COR-L47 (cell line): ENCODE measurements at regions not wholly inside any gene's neighbourhood (a gene's known extent, or its start where the extent isn't known, plus 50 kb on each side); places are given as distances from the start of the nearest gene placed in this dataset.

Experiments used
- DNase-seq: peaks from one replicate; lab custom pipeline; 2025; lab: John Stamatoyannopoulos, UW

- DNase-seq, result no peak
Measured at GRCh38 chr14:100467046-100467750, 120.0 kb downstream of the BEGAIN start.

GRCh38 chr14:100467939-100468338 lies 119.3 kb downstream of the BEGAIN start:
- no peak for DNase-seq

DNA sequence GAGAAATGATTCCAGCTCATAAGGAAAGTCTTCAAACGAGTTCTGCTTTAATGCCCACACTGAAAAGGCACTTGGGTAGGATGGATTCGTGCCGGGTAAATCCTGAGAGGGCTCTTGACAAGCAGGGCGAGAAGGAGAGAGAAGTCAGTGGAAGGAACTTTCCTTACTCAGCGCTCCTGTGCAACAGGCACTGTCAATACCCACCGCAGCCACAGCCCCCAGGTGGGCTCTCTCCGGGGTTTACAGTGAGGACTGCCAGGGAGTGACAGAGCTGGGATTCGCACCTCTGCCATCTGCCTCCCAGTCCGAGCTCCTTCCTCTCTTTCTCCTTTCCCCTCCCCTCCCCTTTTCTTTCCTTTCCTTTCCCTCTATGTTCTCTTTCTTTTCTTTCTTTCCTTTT lies 118.7 kb downstream of the BEGAIN start:
- DNase-seq, result no peak

GRCh38 chr14:100469632-100470522 lies 117.3 kb downstream of the BEGAIN start:
- no peak for DNase-seq

DNA sequence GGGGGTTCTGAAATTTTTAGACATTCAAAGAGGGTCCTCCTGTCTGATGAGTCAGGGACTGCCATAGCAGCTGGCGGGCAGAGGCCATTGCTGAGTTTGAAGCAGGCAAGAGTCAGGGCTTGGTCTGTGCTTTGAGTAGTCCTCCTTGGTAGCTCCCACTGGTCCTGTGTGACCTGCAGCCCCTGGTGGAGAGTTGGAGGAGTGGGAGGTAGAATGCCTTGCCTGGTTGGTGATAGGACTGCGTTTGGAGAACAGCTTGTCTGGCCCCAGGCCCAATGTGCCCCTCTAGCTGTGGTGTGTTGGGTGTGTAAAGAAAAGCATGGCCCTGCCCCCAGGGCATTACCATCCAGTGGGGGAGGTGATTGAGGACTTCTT lies 116.7 kb downstream of the BEGAIN start:
- no peak for DNase-seq

GRCh38 chr14:100471441-100472093 lies 115.7 kb downstream of the BEGAIN start:
- DNase-seq, result peak; percentile 97

DNA sequence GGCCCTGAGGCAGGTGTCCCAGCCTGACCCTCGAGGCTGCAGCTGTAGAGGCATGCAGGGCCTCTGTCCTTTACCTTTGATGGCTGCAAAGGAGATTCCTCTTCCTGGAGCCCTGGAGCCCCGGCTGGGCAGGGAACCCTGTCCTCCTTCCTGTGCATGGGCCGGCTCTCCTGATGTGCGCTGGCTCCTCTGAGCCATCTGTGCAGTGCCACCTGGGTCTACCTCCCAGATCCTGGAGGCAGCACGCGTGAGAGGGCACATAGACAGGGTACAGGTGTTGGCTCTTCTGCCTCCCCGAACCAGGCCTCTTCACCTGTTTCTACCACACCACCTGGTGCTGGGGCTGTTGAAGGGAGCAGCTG lies 115.1 kb downstream of the BEGAIN start:
- peak; percentile 85 for DNase-seq

- no peak for DNase-seq
Measured at GRCh38 chr14:100472491-100472890, 114.7 kb downstream of the BEGAIN start.

DNA sequence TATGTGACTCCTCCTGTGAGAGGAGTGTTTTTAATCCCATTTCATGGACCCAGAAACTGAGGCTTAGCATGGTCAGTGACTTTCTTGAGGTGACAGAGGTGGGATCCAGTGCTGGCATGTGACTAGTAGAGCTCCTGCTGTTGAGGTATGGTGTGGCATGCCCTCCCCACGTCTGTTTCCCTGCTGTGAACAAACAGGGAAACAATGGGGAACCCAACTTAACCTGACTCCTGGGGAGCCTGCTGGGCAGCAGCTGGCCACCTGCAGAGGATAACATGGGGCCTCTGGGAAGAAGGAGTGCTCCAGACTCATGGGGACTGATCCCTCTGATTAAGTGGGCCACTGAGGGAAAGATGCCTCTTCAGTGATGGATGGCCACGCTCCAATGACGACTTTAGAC lies 114.0 kb downstream of the BEGAIN start:
- DNase-seq, result peak; percentile 38

DNA sequence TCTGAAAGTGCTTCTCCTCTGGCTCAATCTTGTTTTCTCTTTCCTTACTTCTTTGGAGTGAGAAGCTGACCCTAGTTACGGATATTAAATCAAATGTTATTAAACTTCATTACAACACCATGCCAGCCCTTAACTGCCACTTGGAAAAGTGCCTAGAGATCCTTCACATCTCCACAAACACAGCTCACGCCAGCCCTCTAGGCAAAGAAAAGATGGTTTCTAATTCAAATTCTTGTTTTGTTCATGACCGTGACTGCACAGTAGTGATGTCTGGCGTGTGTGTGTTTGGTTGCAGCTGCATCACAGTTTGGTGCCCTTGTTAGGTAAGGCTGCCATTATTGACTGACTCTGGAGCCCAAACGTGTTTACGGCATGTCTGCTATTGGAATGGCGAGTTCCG lies 113.0 kb downstream of the BEGAIN start:
- DNase-seq, result peak; percentile 43

- DNase-seq, result no peak
Measured at GRCh38 chr14:100475268-100475667, 111.9 kb downstream of the BEGAIN start.

GRCh38 chr14:100476012-100476822 lies 111.0 kb downstream of the BEGAIN start:
- DNase-seq, result peak; percentile 90

GRCh38 chr14:100484531-100485267 lies 102.5 kb downstream of the BEGAIN start:
- DNase-seq, result no peak

DNA sequence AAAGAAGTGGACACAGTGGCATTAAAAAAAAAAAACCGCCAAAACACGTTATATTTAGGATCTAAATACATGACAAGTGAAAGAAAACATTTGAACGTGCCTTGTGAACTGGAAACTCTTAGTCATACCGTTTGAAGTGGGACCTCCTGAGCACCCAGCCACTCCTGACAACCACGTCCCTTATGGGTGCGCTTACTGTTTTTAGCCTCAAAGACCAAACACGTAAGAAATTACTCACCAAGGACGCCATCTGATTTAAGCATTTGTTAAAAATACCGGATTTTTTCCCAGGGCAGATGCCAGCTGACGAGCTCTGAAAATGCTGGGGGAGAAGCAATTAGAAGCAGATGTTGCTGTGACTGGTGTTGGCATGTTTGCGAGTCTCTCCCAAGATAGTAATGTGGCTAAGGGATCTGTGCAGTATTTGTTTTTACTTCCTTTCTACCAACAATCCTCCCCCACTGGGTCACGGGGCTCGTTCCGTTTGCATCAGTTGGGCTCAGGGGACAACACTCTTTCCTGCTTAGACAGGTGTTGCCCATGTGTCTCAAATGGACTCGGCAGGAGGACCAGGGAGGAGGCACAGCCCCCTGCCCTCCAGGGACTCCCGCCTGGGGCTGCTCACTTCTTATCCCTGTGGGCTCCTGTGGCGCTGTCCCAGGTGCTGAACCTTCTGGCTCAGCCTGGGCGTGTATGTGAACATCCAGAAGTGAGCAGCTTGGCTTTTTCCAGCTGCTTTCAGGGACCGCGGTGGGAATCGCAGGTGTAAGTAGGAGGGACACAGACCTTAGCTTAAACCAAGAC lies 101.0 kb downstream of the BEGAIN start:
- DNase-seq, result peak; percentile 91
